HG02981 (cell line): ENCODE measurements at regions not wholly inside any gene's neighbourhood (a gene's known extent, or its start where the extent isn't known, plus 50 kb on each side); places are given as distances from the start of the nearest gene placed in this dataset.
A peak's percentile ranks its signal among the peaks of the same experiment; 100 is the strongest.
"Not testable (repeated sequence)": the region's sequence is repeated elsewhere in the genome, so short reads cannot be mapped to it uniquely, and the experiment has no call there.

Experiments used
- ATAC-seq: cut with Tn5 transposase; IDR thresholded peaks from one replicate; pipeline ENCODE4 v1.9.1; 2021; ENCODE audit warnings: mild to moderate bottlenecking, moderate library complexity; ENCODE audit not compliant: unreplicated experiment

DNA sequence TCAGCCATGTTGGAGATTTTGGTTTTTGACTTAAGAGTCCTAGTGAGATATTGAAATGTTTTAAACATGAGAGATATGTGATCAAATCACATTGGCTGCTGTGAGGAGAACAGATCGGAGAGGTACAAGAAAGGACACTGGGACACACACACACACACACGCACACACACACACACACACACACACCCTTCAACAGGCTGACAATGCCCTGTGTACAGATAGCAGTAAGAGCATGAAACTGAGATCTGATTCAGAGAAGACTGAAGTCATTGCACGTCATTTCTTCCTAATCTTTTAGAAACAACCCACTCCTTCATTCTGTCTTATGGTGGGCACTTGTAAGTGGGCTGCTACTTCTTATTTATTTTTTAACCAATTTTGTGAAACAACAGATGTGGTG lies 200.5 kb upstream of the E2F8 start:
- no peak for ATAC-seq

DNA sequence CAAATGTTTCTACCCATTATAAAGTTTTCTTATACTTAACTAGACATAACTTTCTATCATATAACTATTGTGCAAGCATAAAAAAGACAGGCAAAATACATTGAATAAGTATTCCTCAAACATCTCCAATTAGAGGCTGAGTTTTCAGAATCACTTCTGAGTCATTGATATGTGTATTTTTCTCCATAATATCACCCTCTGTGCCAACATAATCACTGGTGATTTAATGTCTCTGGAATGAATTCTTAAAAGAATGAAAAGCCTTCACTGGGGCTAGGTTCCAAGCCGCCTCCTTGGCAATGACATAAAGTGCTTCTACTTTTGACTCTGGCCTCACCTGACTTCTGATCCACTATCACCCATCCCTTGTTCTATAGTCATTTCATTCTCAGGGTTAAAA lies 197.0 kb upstream of the E2F8 start:
- no peak for ATAC-seq

DNA sequence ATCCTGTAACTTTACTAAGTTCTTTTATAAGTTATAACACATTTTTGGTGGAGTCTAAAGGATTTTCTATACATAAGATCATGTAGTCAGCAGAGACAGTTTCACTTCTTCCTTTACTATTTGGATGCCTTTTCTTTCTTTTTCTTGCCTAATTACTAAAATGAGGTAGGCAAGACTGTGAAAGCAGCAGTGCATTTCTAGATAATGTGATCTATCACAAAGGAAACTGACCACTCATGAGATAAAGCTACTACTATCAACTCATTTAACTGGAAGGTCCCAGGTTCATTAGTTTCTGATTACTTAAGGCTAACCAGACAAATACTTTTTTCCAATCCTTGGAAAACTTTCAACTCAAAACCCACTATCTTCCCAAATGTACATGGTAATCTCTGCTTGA lies 196.2 kb upstream of the E2F8 start:
- no peak for ATAC-seq

DNA sequence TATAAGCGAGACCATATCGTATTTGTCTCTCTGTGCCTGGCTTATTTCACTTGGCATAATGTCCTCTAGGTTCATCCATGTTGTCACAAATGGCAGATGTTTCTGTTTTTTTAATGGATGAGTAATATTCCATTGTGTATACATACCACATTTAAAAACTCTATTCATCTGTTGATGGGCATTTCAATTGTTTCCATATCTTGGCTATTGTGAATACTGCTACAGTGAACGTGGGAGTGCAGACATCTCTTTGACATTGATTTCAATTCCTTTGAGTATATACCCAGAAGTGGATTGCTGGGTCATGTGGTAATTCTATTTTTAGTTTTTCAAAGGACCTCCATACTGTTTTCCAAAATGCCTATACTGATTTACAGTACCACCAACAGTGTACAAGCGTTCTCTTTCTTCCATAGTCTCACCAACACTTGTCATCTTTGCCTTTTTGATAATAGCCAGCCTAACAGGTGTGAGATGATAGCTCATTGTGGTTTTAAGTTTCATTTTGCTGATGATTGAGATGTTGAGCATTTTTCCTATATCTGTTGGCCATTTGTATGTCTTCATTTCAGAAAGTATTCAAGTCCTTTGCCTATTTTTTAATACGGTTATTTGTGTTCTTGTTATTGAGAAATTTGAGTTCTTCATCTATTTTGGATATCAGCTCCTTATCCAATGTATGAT lies 194.7 kb upstream of the E2F8 start:
- no peak for ATAC-seq

DNA sequence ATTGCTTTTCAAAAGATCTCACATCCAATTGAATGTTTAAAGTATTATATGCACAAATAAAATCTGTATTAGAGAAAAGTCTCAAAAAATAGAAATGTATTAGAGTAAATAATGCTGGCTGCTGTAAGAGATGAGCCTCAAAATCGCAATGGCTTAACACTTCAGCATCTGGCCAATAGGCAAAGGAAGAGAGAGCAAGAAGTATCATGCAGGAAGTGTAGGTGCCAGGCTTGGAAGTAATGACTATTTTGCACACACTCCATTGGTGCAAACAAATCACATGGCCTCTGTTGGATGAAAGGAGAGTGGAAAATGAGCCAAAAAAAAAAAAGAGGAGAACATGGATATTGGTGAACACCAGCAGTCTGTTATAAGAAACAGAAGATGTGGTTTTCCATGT lies 193.0 kb upstream of the E2F8 start:
- no peak for ATAC-seq

DNA sequence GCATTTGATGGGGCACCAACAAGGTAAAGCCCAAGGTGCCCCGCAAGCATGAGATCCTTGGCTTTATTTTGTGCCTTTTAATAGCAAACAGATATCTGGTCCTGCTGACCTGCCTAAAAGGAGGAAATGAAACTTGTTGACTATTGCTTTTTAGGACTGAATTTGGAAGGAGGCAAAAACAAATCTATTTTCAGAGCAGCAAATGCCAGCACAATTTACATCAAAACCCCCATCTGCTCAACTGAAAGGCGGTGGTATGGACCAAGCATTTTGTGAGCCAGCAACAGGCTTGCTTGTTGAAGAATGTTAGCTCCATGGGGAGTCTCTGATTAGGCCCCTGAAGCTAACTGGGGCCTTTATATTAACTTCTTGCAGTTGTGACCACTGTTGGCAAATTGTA lies 192.6 kb upstream of the E2F8 start:
- peak; percentile 58 for ATAC-seq

DNA sequence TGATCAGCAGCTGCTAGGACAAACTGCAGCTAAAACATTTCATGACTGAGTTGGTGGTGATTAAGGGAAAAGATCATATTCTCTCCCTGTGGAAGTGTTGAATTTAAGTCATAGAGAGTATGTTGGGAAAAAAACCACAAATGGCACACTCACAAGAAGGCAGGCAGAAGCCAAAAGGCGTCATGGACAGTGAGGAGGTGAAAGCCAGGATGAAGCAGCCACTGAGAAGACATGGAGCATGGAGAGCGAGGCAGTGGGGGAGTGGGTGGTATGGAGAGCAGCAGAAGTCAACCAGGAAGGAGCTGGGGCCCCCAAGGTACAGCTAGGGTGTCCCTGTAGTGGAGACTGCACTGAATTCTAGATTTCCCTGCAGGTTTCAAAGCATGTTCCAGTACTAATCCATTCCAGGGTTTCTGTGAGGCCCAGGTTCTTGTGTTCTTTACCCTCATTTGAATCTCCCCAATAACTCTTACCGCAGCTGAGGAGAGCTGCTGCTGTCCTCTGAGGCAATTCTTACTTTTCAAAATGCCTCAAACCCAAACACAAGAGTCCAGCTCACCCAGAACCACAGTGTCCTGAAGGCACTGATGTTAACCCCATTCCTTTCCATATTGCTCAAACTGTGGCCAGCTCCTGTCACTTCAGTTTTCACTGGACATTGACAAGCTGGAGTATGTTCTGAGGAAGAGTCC lies 191.8 kb upstream of the E2F8 start:
- peak; percentile 63 for ATAC-seq

DNA sequence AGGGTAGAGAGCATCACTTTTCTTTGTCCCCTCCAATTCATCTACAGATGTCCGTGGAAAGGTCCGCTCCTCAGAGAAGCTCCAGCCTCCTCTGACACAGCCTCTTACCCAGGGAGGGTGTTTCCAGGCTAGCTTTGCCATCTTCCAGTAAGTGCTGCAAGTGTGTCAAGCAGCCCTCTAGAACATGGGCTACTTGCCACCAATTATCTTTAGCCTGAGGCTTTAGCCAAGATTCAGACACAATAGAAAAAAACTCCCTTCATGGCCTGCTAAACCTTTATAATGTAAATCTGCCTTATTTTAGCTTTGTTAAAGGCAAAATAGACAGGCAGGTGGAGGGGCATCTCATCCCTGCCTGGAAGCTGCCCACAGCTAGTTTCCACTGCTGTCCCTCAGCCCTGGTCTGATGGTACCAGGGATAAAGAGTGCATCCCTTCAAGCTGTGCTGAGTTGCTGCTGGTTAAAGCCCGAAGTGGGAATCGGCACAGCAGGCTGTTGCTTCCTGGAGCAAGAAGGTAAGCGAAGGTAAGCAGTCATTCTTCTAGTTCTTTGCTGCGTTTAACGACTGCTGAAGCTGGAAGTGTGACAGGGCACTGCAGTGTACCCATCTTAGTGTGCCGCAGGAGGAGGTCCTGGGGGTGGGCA lies 190.1 kb upstream of the E2F8 start:
- ATAC-seq, result no peak

DNA sequence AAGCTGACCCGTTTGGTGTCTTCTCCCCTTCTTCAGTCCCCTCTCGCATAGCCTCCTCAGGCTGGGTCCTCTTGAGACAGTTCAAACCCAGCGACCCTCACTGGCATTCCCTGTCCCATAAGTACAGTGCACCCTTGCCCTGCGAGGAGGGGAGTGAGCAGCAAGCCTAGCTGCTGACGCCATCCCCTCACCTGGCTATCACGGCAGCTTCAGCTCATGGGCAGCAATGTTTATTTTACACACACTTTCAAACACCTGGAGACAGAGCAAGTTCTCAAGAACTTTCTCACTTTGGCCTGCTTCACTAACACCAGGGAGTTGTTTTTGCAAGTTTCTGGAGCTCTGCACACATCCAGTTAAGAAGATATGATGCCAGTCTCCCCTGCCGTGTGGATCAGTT lies 189.6 kb upstream of the E2F8 start:
- no peak for ATAC-seq

DNA sequence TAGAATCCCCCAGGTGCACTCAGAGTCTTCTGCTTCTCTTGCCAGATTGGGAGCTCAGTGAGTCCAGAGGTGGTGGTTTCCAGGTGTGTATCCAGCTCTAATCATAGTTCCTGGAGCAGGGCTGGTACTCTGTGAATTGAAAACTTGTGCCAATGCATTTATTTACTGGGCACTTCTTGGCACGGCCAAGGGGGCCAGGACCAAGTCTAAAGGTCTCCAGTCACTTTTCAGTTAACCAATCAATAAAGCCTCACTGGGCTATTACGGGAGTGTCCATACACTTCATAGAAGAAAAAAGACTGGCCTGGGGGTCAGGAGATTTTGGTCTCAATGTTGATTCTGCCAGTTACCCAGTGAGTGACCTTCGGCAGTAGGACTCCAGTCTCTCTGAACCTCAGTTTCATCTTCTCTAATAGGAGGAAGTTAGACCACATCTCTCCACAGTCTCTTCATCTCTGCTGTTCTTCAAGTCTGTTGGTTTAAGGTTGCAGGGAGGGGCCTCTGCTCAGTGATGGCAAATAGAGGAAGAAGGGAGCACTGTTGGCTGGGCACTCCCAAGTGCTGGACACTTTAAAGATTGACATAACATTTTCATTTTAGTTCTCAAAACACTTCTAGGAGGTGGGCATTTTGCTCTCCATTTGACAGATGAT lies 188.5 kb upstream of the E2F8 start:
- no peak for ATAC-seq

DNA sequence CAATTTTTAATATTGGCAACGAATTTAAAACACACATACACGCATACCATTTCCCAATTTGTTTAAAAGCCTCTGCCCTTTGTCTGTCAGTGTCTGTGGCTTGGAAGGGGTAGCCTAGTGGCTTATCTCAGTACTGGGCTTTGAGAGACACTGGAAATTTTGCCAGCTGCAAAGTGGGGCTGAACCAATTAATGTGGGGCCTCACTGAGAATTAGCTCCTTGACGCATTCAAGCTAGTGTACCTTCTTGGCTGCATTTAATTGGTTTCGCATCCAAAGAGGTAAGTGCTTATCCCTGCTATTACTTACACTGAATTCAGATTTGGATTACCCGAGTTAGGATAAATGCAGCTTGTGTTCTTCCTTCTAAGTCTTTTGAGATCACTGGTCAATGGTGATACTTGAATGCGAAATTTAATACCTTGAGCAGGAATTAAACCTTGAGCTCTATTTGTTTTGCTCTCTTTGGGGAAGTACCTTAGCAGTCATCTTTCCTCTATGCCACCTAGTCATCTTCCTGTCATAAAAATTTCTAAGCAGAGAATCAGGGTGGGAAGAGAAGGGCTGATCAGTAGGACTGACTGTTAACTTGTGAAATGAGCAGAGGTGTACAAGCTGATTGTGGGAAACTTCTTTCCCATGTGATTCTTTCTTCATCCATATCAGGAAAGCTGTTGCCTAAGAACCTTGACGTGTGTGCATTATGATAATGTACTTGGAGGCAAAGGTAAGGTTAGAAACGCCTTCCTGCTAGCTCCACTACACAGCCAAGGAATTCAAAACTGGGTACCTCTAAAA lies 187.7 kb upstream of the E2F8 start:
- no peak for ATAC-seq

DNA sequence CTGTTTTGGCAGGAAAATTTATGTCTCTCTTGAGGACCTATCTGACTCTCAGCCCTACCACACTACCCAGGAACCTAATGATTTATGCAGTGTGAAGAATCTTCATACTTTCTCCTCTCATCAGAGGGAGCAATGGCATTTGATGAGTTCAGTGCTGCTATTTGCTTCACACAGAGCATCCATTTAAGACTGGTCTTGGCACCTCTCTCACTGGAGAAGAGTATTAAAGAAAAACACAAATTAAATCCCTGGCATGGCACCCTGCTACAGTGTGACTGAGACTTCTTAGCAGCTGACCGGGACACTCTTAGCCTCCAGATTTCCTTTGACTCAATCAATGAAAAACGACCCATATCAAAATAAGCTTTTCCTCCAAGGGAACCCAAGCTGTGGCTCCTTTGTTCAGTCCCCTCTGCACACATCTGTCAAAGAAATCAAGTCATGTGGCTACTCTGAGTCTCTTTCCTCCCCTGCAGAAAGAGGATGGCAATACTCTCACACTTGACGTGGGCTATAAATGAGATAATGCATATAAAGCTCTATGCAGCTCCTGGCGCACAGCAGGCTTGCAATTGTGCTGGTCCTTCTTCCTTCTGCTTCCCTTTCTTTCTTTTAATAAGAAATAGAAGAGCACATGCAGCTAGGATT lies 186.1 kb upstream of the E2F8 start:
- no peak for ATAC-seq

DNA sequence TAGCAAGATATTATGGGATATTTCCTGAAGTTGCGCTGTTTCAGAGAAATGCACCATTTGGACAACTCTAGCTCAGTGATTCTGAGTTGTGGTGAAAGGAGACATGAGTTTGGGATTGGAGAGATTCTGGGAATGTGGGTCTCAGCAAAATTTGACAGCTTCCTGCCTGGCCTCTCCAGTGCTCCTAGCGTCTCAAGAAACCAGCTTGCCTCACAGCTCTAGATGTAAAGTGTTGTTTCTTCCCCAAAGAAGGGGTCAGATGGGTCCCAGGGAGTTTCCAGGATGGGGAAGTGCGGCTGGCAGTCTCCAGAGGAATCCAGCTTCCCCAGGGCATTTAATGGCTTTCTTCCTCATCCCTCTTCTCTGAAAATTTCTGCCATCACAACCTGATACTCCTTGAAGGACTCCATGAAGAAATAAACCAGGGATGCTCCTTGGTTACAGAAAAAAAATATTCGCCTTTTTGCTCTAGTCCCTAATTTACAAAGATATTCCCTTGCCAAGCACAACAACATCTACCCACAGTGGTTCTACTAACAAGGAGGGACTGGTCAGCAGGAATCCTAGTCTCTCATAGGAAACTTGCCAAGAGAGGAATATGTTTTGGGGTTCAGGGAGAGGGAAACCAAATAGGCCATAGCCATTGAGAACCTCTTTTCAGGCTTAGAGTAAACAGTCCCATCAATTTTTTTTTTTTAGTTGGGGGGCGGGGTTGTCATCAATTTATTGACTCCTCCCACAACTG lies 185.4 kb upstream of the E2F8 start:
- ATAC-seq, result no peak

DNA sequence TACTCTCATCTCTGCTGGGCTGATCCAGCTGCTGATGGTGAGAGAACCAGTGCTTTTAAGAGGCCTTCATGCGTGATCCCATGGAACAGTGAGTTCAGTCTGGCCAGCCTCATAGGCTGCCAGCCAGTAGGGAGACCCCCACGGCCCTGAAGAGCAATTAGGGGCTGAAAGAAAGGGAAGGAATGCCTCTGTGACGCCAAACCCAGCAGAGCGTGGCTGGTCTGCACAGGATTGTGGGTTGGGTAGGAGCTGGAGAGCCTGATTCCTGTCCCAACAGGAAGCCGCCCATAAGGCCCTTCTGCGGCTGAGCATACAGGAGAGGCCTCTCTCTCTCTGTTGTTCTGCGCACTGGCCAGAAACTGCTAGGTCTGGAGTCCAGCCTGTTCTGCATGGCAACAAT lies 181.5 kb upstream of the E2F8 start:
- no peak for ATAC-seq

DNA sequence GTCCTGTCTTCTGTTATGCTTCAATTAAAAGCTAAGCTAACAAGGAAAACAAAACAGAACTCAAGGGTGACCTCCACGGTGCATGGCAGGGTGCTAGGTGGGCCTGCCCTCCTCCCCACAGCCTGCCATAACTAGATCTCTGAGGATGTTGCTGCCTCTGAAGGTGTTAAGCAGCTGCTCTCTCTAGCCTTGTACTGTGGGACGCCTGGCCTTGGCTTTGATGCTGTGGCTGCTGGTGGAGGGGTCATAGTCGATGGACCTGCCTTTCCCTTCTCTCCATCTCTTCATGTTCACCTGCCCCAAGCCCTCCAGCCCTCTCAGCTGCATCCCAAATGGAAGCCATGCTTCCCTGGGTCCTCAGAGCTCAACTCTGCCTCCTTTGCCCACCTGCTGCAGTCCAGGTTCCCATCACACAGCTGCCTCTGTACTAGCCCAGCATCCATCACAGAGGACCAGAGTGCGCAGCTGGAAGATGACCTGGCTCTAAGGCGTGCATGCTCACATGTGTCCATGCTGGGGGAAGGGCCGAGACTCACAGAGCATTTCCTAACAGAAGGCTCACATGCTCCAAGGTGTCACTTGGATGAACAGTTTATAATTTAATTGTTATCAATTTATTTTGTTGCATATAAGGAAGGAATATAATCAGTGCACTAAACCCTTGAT lies 180.3 kb upstream of the E2F8 start:
- no peak for ATAC-seq

DNA sequence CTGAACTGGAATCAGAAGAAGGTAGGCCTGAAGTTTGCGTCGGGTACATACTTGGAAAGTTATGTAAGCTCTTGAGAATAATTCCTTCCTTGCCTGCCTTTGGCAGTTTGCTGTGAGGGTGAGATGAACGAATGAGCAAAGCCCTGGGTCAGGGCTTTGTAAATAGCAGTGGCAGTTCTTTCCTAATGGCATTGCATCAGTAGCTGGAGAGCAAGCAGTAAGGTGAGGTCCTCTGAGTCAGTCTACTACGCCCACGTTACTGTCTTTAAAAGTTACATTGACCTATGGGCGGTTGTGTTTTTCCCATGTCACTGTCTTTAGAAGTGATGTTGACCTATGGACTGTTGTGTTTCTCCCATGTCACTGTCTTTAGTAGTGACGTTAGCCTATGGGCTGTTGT lies 179.1 kb upstream of the E2F8 start:
- no peak for ATAC-seq

DNA sequence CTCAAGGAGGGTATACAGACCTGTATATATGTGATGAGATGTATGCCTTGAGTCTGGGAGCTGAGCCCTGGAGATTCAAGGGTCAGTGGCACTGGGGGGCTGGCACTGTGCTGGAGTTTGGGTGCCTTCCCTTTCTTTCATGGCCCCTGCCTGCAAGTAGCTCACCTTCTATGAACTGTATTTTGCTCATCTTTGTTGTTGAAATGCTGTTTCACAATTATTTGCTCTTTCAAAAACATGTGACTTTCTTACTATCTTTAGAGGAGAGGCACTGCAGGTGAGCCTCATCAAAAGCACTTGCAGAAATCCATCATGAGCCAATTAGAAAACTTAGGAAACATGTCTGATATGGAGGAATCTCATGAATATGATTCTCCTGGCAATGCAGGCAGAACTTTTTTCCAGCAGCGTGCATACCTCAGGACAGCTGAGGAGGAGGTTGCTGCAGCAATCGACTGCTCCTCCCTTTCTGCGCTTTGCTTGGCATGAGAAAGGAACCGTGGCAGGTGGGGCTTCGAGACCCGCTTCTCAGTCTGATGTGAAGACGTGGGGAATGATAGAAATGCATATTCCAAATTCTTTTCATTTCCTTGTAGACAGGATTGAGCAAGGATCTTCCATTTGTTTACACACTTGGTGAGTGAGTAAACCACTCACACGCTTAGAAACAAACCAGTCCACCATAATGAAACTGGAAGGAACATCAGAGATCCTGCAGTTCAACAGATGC lies 178.4 kb upstream of the E2F8 start:
- no peak for ATAC-seq

DNA sequence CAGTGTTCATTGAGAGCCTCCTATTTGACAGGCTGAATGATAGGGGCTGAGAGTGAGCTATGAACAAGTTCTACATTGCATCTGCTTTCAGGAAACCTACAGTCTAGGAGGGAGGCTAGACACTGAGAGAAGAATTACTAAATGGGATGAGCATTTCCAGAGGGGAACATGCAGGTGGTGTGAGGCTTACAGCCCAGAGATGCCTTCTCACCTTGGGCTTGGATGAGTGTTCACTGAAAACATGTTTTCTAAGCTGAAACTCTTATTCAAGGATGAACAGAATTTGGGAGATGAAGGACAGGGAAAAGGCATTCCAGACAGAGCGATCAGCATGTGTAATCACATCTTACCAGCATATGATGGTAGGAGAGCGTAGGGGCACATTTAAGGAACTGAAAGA lies 177.5 kb upstream of the E2F8 start:
- ATAC-seq, result no peak

DNA sequence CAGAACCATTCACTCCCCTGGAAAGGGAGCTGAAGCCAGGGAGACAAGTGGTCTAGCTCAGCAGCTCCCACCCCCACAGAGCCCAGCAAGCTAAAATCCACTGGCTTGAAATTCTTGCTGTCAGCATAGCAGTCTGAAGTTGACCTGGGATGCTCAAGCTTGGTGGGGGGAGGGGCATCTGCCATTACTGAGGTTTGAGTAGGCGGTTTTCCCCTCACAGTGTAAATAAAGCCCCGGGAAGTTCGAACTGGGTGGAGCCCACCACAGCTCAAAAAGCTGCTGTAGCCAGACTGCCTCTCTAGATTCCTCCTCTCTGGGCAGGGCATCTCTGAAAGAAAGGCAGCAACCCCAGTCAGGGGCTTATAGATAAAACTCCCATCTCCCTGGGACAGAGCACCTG lies 171.3 kb upstream of the E2F8 start:
- not testable (repeated sequence) for ATAC-seq
